Adrenal gland (tissue), 5 donors: ENCODE measurements at regions not wholly inside any gene's neighbourhood (a gene's known extent, or its start where the extent isn't known, plus 50 kb on each side); places are given as distances from the start of the nearest gene placed in this dataset.

Source experiments
- CTCF ChIP-seq, 6 experiments: fragments of 450-650 bp in 4 of 6; fragments of 200-600 bp in 2 of 6; sonication (generic) in 1 of 6; IDR thresholded peaks; 1 replicate in 5 of 6; 2 replicates in 1 of 6; pipeline versions ENCODE4 v1.5.1 to v1.8.0; 2016 to 2021; ENCODE audit warnings: antibody characterized with exemption in 6 of 6, mild to moderate bottlenecking in 2 of 6, moderate library complexity in 1 of 6
- POLR2A ChIP-seq, 2 donors: fragments of 450-650 bp; IDR thresholded peaks; one replicate each; pipeline ENCODE4 v1.6.1; 2017; ENCODE audit warnings: antibody characterized with exemption in 2 of 2, mild to moderate bottlenecking in 2 of 2, moderate library complexity in 1 of 2
- donor health status: DM: no; HTN: no; CAD: no.

GRCh38 chr2:107430006-107430405 lies 396.7 kb upstream of the RGPD4 start:
- TF ChIP-seq CTCF (IDR thresholded peaks at IDR 0.05) = no peak
- TF ChIP-seq POLR2A (IDR thresholded peaks at IDR 0.05) = no peak
